HG02870 (cell line): ENCODE measurements at regions not wholly inside any gene's neighbourhood (a gene's known extent, or its start where the extent isn't known, plus 50 kb on each side); places are given as distances from the start of the nearest gene placed in this dataset.

ENCODE experiments used
- ATAC-seq: cut with Tn5 transposase; IDR thresholded peaks from one replicate; pipeline ENCODE4 v1.9.1; 2021; ENCODE audit warnings: mild to moderate bottlenecking, moderate library complexity; ENCODE audit not compliant: unreplicated experiment

GRCh38 chr6:134379076-134379475 is 61.2 kb upstream of the SGK1 start:
- peak; percentile 95 for ATAC-seq

GRCh38 chr6:134378426-134378825 is 60.5 kb upstream of the SGK1 start:
- no peak for ATAC-seq

DNA sequence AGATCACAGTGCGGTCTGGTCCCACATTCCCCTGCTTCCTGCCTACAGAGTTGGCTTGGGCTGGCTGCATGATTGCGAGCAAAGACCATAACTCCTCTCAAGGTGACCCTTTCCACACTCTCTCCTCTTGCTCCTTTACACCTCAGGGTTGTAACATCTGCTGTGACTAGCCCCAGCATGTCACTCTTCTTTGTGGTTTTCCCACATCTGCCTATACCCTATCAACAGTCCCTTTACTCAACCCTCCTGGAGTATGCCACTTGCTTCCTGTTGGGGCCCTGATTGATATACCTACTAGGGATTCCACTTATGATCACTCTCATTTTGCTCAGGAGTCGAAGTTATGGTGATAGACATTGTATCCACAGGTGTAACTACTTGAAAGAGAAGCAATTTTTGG is 58.9 kb upstream of the SGK1 start:
- ATAC-seq, result no peak

DNA sequence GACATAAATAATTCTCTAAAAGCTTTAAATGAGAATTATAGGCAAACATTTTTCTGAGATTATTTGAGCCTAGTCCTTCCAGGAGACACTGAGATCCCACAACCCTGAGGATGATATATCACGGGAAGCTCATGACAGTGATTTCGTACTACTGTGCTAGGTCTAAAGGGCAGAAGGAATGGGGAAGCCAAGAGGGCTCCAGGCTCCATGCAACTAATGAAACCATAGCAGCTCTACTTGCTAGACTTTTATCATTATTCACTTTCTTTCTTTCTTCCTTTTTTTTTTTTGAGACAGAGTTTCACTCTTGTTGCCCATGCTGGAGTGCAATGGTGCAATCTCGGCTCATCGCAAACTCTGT is 57.3 kb upstream of the SGK1 start:
- ATAC-seq, result no peak

- ATAC-seq, result no peak
These were observed 56.7 kb upstream of the SGK1 start for GRCh38 chr6:134374491-134375219.

DNA sequence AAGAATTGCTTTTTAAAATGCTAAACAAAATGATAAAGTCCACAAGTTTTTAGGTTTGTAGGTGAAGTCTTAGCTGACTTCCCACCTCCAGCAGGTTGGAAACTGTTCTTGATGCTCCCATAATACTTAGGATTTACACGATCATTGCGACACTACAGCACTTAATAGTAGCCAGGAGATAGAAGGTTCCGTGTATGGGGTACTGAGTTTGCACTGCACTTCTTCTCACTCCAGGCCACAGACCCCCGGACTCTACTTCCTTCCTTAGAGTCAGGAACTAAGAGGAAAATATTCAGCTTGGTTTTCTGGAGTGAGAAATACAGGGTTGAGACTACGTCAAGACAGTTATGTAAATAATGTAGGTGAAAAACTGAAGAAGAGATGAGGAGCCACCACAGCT is 56.1 kb upstream of the SGK1 start:
- no peak for ATAC-seq

DNA sequence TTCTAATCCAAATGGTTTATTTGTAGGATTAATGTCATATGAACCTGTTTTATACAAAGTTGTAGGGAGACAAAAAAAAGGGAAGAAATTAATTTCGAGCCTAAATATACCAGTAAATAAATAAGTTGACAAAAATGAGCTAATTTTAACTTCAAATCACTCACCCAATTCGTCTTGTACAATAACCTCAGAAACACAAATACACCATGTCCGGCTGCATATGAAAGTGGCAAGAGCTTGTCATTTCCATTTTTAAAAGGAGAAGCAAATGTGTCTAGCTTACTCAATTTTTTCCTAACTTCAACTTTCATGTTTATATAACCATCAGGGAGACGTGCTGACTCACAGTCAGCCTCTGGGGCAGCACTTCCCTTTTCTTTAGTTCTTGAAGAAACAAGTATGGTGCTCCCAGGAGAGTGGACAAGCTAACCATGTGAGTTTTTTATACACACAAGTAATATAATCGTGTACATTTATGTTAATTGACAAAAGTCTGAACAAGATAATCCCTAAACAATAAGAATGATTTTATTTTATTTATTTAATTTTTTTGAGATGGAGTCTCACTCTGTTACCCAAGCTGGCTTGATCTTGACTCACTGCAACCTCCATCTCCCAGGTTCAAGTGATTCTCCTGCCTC is 55.5 kb upstream of the SGK1 start:
- ATAC-seq, result peak; percentile 88

- ATAC-seq, result no peak
These were observed 54.8 kb upstream of the SGK1 start for GRCh38 chr6:134372603-134373281.

DNA sequence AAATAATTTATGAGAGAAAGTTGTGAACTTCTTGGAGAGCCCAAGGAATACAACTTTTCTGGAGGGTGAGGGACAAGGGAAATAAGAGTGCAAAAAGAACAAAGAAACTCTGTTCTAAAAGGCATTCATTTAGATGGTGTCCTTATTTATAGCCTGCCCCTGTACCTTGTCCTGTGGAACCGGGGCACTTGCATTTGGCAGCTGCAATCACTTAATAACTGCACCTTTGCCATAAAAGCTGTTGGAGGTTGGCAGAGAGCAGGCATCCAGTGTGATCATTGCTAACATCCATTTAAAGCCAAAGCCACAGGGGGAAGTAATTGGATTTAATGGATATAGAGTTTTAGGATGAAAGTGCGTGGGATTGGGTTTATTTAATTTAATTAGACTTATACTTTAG is 50.8 kb upstream of the SGK1 start:
- no peak for ATAC-seq
